ENCODE measurements at regions not wholly inside any gene's neighbourhood (a gene's known extent, or its start where the extent isn't known, plus 50 kb on each side); places are given as distances from the start of the nearest gene placed in this dataset.

- TF ChIP-seq CTCF (conservative IDR thresholded peaks at IDR 0.05; ENCODE audit: low read depth, low read length) (no peak), EZH2 (IDR thresholded peaks at IDR 0.05; ENCODE audit: low read length, unreplicated experiment) (no peak)
These were observed 191.0 kb downstream of the TANC2 start for GRCh38 chr17:63156986-63157385.

All from PC-3 (cell line).